HG02973 (cell line): ENCODE measurements at regions not wholly inside any gene's neighbourhood (a gene's known extent, or its start where the extent isn't known, plus 50 kb on each side); places are given as distances from the start of the nearest gene placed in this dataset.
"Not testable (repeated sequence)": the region's sequence is repeated elsewhere in the genome, so short reads cannot be mapped to it uniquely, and the experiment has no call there.

Experiments used
- ATAC-seq: cut with Tn5 transposase; IDR thresholded peaks from one replicate; pipeline ENCODE4 v1.9.1; 2021; ENCODE audit warnings: moderate library complexity; ENCODE audit not compliant: unreplicated experiment

GRCh38 chr10:129203819-129204218 is 263.2 kb upstream of the MGMT start:
- ATAC-seq: no peak

- ATAC-seq: no peak
Observed at GRCh38 chr10:129207297-129207696, 259.7 kb upstream of the MGMT start.

DNA sequence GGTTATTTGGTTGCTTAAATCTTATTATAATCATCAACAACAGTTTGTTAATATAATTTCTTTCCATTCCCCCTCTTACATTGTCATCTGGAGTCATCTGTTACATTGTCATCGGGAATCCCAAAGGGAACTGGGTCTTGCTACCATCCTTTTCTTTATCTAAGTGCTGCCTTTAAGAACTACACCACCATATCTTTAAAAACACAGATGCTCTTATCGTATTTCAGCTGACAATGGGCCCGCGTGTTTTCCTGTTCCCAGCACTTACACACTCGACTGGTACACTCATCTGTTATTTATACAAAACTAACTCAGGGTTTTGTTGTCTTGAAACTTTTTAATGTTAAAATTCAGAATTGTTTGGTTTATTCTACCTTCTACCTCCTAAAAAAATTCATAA is 256.2 kb upstream of the MGMT start:
- no peak for ATAC-seq

- ATAC-seq: no peak
Observed at GRCh38 chr10:129213256-129213655, 253.8 kb upstream of the MGMT start.

DNA sequence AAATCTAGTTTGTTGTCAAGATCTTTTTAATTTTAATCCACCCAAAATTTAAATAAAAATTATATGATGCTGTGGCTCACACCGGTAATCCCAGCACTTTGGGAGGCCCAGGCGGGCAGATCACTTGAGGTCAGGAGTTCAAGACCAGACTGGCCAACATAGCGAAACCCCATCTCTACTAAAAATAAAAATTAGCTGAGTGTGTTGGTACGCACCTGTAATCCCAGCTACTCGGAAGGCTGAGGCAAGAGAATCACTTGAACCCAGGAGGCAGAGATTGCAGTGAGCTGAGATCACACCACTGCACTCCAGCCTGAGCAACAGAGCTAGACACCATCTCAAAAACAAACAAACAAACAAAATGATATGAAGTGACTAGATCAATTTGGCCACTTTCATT is 253.0 kb upstream of the MGMT start:
- ATAC-seq: not testable (repeated sequence)

DNA sequence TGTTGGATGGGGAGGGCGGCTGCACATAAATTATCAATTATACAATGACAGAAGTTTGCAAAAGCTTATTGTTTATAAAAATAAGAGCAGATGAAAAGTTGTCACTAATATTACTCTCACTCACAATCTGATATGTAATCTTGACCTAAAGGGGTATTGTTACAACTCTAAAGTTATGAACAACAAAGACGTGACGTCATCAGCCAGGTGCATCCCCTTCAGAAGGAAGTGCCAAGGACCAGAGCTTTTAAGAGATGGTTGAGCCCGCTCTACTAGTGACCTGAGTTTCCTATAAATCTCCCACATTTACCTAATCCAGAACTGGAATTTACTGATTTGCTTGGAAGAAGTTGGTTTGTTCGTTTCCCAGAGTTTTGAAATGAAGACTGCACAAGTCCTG is 247.7 kb upstream of the MGMT start:
- no peak for ATAC-seq

- no peak for ATAC-seq
Observed at GRCh38 chr10:129222436-129222835, 244.6 kb upstream of the MGMT start.

DNA sequence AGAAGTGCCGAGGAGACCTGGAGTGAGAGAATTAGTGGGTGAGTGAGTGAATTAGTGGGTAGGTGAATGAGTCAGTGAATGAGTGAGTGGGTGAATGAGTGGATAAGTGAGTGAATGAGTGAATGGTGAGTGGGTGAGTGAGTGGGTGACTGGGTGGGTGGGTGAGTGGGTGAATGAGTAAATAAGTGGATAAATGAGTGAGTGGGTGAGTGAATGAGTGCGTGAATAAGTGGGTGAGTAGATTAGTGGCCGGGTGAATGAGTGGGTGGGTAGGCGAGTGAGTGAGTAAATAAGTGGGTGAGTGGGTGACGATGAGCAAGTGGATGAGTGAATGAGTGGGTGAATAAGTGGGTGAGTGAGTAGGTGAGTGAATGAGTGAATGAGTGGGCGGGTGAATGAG is 243.7 kb upstream of the MGMT start:
- ATAC-seq: no peak

GRCh38 chr10:129224065-129224464 is 243.0 kb upstream of the MGMT start:
- no peak for ATAC-seq

GRCh38 chr10:129231821-129232220 is 235.2 kb upstream of the MGMT start:
- no peak for ATAC-seq

GRCh38 chr10:129233351-129234148 is 233.5 kb upstream of the MGMT start:
- ATAC-seq: no peak

- ATAC-seq: no peak
Observed at GRCh38 chr10:129236274-129236691, 230.8 kb upstream of the MGMT start.

GRCh38 chr10:129241461-129241860 is 225.6 kb upstream of the MGMT start:
- ATAC-seq: no peak

DNA sequence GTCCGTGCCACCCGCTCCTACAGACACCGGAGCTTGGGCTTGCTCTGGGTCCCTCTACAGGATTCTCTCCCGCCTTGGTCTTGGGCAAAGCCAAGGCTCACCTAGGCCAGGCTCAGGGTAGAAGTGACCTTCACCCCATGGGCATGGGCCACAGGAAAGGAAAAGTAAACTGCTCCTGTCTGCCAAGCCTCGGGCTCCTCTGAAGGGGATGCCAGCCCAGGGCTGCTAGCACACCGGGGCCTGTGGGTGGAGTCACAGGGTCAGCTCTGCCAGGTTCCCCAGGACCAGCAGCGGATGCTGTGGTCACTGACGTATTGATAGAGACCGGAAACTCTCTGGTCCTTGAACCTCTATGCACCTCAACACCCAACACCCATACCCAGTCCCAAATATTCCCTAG is 222.7 kb upstream of the MGMT start:
- ATAC-seq: no peak

DNA sequence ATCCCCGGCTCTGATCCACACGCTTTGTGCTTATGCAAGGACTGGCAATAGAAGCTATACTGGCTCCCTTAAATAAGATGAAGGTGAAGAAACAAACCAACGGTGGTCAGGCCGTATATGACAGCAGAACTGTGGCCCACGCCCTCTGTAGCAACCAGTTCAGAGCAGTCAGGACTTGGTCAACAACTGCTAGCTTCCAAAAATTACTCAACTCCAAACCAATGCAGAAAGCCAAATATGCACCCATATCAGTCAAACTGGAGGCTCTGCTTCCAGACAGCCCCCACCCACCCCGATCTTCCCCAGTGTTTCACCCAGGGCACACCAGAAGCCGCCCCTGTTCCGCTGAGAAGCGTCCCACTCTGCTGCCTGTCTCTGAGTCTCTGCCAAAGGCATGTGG is 222.3 kb upstream of the MGMT start:
- no peak for ATAC-seq

- ATAC-seq: no peak
Observed at GRCh38 chr10:129253161-129253864, 213.7 kb upstream of the MGMT start.

GRCh38 chr10:129253865-129254179 is 213.2 kb upstream of the MGMT start:
- no peak for ATAC-seq

GRCh38 chr10:129258283-129258923 is 208.6 kb upstream of the MGMT start:
- ATAC-seq: no peak

DNA sequence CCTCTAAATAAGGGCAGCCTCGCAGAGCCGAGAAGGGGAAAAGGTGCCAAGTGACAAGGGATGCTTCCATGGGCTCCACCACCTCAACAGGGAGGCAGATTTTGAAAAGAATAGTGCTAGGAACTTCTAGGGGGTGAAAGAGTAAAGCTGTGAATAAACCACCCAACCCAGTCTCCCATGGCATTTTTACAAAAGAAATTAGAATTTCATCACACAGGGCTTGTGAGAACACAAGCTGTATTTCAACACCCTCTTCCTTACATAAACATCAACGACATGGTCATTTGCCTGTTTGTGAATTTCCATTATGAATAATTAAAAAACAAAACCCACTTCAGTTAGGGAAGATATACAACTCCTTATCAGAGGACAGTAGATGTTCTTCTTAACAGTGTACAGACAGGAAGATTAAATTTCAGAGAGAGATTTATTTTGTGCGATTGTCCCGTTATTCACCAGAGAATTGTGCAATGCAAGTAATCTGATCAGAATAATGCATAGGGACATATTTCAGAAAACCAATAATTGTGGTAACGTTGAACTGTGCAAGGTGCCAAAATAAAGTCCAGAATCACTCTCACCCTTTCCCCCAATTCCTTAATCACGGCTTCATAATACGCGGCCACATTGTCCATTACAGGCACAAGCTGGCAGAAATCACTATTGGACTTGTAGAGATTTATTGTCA is 207.8 kb upstream of the MGMT start:
- ATAC-seq: no peak

DNA sequence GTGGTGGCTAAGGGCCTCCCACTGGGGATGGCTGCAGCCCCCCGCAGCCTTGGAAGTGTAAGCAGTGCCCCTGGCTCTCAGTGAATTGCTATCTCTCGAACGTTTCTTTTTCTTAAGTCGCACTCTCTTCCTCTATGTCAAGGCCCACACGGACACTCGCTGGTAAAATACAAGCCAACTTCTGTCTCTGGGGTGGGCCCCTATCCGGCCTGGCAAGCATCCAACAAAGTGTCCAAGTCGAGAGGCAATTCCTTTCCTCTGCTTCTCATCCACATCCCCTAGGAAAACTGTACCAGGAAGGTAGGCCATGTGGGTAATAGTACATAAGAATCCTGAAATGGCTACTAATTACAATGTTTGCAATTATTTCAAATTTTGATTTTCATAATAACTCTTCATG is 194.9 kb upstream of the MGMT start:
- ATAC-seq: no peak

GRCh38 chr10:129272866-129273650 is 194.0 kb upstream of the MGMT start:
- ATAC-seq: no peak
